Ishikawa (cell line): ENCODE measurements at regions not wholly inside any gene's neighbourhood (a gene's known extent, or its start where the extent isn't known, plus 50 kb on each side); places are given as distances from the start of the nearest gene placed in this dataset.

ENCODE experiments used
- NFIC ChIP-seq: IDR thresholded peaks from 2 replicates; pipeline ENCODE4 v1.6.1; 2012
- TCF12 ChIP-seq: IDR thresholded peaks from 2 replicates; pipeline ENCODE4 v1.6.1; 2012; ENCODE audit warnings: low read depth

DNA sequence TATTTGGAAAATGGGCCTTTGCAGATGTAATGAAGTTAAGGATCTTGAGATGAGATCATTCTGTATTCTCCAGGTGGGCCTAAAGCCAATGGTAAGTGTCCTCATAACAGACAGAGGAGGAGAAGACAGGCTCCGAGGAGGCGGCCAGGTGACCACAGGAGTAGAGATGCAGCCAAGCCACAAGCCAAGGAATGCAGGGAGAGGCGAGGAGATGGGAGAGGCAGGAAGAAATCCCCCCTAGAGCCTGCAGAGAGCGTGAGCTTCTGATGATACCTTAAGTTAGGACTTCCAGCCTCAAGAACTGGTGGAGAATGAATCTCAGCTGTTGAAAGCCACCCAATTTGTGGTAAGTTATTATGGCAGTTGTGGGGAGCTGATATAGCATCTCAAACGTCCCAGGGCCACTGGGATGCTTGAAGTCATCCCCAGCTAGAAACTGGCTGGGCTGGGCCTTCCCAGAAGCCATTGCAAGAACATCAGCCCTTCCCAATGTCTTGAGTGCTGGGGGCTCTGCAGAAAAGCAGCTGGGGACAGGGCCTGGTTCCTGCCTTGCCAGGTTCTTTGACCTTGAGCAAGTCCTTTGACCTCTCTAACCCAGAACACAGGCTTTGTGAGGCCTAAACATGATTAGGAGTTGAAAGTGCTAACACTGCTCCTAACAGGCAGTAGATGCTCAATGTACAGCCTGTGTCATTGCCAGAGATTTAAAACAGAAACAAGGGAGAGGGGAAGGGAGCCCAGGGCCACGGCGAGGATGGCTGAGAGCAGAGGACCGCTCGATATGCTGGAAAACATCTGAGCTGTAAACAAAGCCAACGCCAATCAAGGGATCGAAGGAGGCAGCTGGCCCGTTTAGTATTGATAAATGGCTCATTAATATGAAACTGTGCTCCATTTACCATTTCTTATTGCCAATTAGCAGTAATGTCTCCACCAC is 632.3 kb downstream of the TBC1D22A start:
- TF ChIP-seq NFIC (no peak), TCF12 (no peak)
